WTC11 (cell line): ENCODE measurements at regions not wholly inside any gene's neighbourhood (a gene's known extent, or its start where the extent isn't known, plus 50 kb on each side); places are given as distances from the start of the nearest gene placed in this dataset.

ENCODE experiments used
- ATAC-seq: fragments of 200-7000 bp; cut with Tn5 transposase; 2 replicates; pipeline ENCODE4 v1.10.0; 2021; ENCODE audit warnings: mild to moderate bottlenecking, moderate library complexity
- CTCF ChIA-PET: fragments of 300-600 bp; sonication (Branson Sonifier 250); formaldehyde crosslinking; loops from one replicate; lab custom pipeline; 2021; ENCODE audit warnings: antibody characterized with exemption; lab: Charles Lee
- POLR2A ChIA-PET: fragments of 350-600 bp; sonication (Branson Sonifier 250); formaldehyde crosslinking; loops from one replicate; lab custom pipeline; 2021; ENCODE audit warnings: antibody characterized with exemption; lab: Charles Lee
- DNase-seq: peaks from one replicate; pipeline ENCODE4 v3.0.0; 2021; ENCODE audit warnings: low spot score
- H3K27ac Mint-ChIP-seq: 2 replicates; pipeline ENCODE4 v1.8.0; 2021; ENCODE audit warnings: mixed read lengths
- H3K27me3 Mint-ChIP-seq: 2 replicates; pipeline ENCODE4 v1.8.0; 2021; ENCODE audit warnings: low read depth, mild to moderate bottlenecking, moderate library complexity, mixed read lengths
- H3K36me3 Mint-ChIP-seq: 2 replicates; pipeline ENCODE4 v1.8.0; 2021; ENCODE audit warnings: mixed read lengths
- H3K4me1 Mint-ChIP-seq: 2 replicates; pipeline ENCODE4 v1.8.0; 2022; ENCODE audit warnings: mixed read lengths
- H3K4me3 Mint-ChIP-seq: 2 replicates; pipeline ENCODE4 v1.8.0; 2021; ENCODE audit warnings: mild to moderate bottlenecking, moderate library complexity, mixed read lengths
- H3K9me3 Mint-ChIP-seq: 2 replicates; pipeline ENCODE4 v1.8.0; 2021; ENCODE audit warnings: mixed read lengths
- CREB1 ChIP-seq: sonication (generic); formaldehyde crosslinking; IDR thresholded peaks from 2 replicates; pipeline ENCODE4 v1.8.0; 2023; ENCODE audit warnings: mild to moderate bottlenecking, missing genetic modification reagents
- CREM ChIP-seq: sonication (generic); formaldehyde crosslinking; IDR thresholded peaks from 2 replicates; pipeline ENCODE4 v1.8.1; 2022; ENCODE audit warnings: mild to moderate bottlenecking, missing genetic modification reagents, moderate library complexity
- FOXP1 ChIP-seq: sonication (generic); formaldehyde crosslinking; IDR thresholded peaks from 2 replicates; pipeline ENCODE4 v1.8.0; 2022; ENCODE audit warnings: missing genetic modification reagents, mild to moderate bottlenecking, moderate library complexity, borderline replicate concordance
- GRHL2 ChIP-seq: fragments of 250-450 bp; sonication (Bioruptor Pico); IDR thresholded peaks from 2 replicates; pipeline ENCODE4 v1.8.0; 2022; ENCODE audit warnings: mild to moderate bottlenecking, moderate library complexity; ENCODE audit not compliant: insufficient replicate concordance, severe bottlenecking
- SMAD3 ChIP-seq: sonication (generic); formaldehyde crosslinking; IDR thresholded peaks from 2 replicates; pipeline ENCODE4 v1.8.0; 2022; ENCODE audit warnings: missing genetic modification reagents, mild to moderate bottlenecking, borderline replicate concordance
- SP1 ChIP-seq: sonication (generic); formaldehyde crosslinking; conservative IDR thresholded peaks from 2 replicates; pipeline ENCODE4 v1.8.1; 2022; ENCODE audit warnings: missing genetic modification reagents
- TCF7 ChIP-seq: sonication (generic); formaldehyde crosslinking; IDR thresholded peaks from 2 replicates; pipeline ENCODE4 v1.8.0; 2022; ENCODE audit warnings: mild to moderate bottlenecking, low read depth, missing genetic modification reagents, moderate library complexity
- TEAD1 ChIP-seq: sonication (generic); formaldehyde crosslinking; IDR thresholded peaks from 2 replicates; pipeline ENCODE4 v1.8.0; 2022; ENCODE audit warnings: mild to moderate bottlenecking, missing genetic modification reagents
- ZBTB21 ChIP-seq: sonication (generic); formaldehyde crosslinking; IDR thresholded peaks from 2 replicates; pipeline ENCODE4 v1.8.1; 2023; ENCODE audit warnings: mild to moderate bottlenecking, missing genetic modification reagents, borderline replicate concordance
- ZNF219 ChIP-seq: sonication (generic); formaldehyde crosslinking; IDR thresholded peaks from 2 replicates; pipeline ENCODE4 v1.8.0; 2023; ENCODE audit warnings: missing genetic modification reagents, mild to moderate bottlenecking, borderline replicate concordance
- ZNF232 ChIP-seq: sonication (generic); formaldehyde crosslinking; IDR thresholded peaks from 2 replicates; pipeline ENCODE4 v1.8.0; 2022; ENCODE audit warnings: mild to moderate bottlenecking, missing genetic modification reagents
- ZNF416 ChIP-seq: fragments of 250-450 bp; sonication (Bioruptor Pico); IDR thresholded peaks from 2 replicates; pipeline ENCODE4 v1.9.0; 2021; ENCODE audit warnings: mild to moderate bottlenecking, inconsistent platforms
- ZNF671 ChIP-seq: fragments of 250-450 bp; sonication (Bioruptor Pico); IDR thresholded peaks from 2 replicates; pipeline ENCODE4 v1.8.0; 2021; ENCODE audit warnings: mild to moderate bottlenecking
- TF ChIP-seq, protein P1 (sequence below): fragments of 250-450 bp; sonication (Bioruptor Pico); IDR thresholded peaks from 2 replicates; pipeline ENCODE4 v2.1.2; 2022; ENCODE audit warnings: mild to moderate bottlenecking, moderate library complexity
- TF ChIP-seq, protein P2 (sequence below): sonication (generic); formaldehyde crosslinking; IDR thresholded peaks from 2 replicates; pipeline ENCODE4 v1.8.1; 2022; ENCODE audit warnings: mild to moderate bottlenecking, moderate library complexity, missing genetic modification reagents
- TF ChIP-seq, protein P3 (sequence below): sonication (generic); formaldehyde crosslinking; IDR thresholded peaks from 2 replicates; pipeline ENCODE4 v1.8.0; 2023; ENCODE audit warnings: missing genetic modification reagents
- TF ChIP-seq, protein P4 (sequence below): sonication (generic); formaldehyde crosslinking; IDR thresholded peaks from 2 replicates; pipeline ENCODE4 v1.8.1; 2022; ENCODE audit warnings: low read depth, missing genetic modification reagents, borderline replicate concordance
- TF ChIP-seq, protein P5 (sequence below): sonication (generic); formaldehyde crosslinking; IDR thresholded peaks from 2 replicates; pipeline ENCODE4 v1.8.1; 2022; ENCODE audit warnings: missing genetic modification reagents, borderline replicate concordance

DNA sequence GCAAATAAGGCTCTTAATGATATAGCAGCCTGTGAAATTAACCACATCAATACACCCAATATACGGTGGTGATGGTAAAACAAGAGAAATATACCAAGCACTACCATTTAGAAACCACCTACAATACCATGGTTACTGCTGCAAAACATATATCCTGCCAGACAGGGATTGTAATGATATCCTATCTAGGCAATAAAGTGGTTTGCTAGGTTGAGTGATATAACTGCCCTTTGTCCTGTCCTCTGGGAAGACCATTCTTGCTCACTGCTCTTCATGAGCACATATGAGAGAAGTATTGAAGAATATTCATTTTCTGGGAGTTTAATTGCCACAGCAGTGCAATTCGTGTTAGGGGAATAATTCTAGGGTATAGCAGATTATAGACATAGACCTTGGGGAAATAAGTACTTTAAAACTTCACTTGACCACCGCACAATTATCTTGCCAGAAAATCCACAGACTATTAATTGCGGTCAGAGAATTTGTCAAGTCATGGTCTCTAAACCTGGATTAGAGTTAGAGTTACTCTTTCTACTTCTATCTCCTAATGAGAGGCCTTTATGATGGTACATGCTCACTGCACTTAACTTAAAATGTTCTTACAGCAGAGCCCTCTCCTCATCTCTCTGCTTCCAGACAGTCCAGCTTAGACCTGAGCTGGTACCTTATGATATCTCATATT lies 413.0 kb downstream of the ZNF608 start:
- H3K4me1 Mint-ChIP-seq = no peaks in the 10 kb centered on the region
- ATAC-seq = no peak
- ChIA-PET POLR2A (no interaction called here), CTCF (no interaction called here)
- H3K27ac Mint-ChIP-seq = no peak overlapping the region
- H3K4me3 Mint-ChIP-seq = no peak overlapping the region
- H3K27me3 Mint-ChIP-seq = peaks cover 7% of the 10 kb centered on the region
- no peak for DNase-seq
- TF ChIP-seq TCF7 (no peak), ZNF671 (CRISPR knock-in tag) (no peak), ZNF416 (CRISPR knock-in tag) (no peak), SP1 (no peak), SMAD3 (no peak), FOXP1 (CRISPR knock-in tag) (no peak), ZBTB21 (CRISPR knock-in tag) (no peak)
- TF ChIP-seq, protein P1, sequence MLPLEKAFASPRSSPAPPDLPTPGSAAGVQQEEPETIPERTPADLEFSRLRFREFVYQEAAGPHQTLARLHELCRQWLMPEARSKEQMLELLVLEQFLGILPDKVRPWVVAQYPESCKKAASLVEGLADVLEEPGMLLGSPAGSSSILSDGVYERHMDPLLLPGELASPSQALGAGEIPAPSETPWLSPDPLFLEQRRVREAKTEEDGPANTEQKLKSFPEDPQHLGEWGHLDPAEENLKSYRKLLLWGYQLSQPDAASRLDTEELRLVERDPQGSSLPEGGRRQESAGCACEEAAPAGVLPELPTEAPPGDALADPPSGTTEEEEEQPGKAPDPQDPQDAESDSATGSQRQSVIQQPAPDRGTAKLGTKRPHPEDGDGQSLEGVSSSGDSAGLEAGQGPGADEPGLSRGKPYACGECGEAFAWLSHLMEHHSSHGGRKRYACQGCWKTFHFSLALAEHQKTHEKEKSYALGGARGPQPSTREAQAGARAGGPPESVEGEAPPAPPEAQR (CRISPR knock-in tag) = no peak
- TF ChIP-seq, protein P2, sequence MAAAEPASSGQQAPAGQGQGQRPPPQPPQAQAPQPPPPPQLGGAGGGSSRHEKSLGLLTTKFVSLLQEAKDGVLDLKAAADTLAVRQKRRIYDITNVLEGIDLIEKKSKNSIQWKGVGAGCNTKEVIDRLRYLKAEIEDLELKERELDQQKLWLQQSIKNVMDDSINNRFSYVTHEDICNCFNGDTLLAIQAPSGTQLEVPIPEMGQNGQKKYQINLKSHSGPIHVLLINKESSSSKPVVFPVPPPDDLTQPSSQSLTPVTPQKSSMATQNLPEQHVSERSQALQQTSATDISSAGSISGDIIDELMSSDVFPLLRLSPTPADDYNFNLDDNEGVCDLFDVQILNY = no peak
- TF ChIP-seq, protein P3, sequence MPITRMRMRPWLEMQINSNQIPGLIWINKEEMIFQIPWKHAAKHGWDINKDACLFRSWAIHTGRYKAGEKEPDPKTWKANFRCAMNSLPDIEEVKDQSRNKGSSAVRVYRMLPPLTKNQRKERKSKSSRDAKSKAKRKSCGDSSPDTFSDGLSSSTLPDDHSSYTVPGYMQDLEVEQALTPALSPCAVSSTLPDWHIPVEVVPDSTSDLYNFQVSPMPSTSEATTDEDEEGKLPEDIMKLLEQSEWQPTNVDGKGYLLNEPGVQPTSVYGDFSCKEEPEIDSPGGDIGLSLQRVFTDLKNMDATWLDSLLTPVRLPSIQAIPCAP = no peak
- TF ChIP-seq, all 79 proteins: peak for 0
- H3K36me3 Mint-ChIP-seq = peaks cover 28% of the 10 kb centered on the region
- H3K9me3 Mint-ChIP-seq = peaks cover 41% of the 10 kb centered on the region

DNA sequence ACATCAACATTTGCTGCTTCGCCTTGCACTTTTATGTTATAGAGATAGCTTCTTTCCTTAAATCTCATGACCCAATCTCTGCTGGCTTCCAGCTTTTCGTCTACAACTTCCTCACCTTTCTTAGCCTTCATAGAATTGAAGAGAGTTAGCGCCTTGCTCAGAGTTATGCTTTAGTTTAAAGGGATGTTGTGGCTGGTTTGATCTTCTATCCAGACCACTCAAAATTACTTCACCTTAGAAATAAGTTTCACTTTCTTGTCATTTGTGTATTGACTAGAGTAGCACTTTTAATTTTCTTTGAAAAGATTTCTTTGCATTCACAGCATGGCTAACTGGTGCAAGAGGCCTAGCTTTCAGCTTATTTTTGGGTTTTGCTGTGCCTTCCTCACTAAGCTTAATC lies 414.2 kb downstream of the ZNF608 start:
- Mint-ChIP-seq H3K27ac (no peak overlapping the region), H3K4me1 (no peaks in the 10 kb centered on the region), H3K36me3 (peaks cover 21% of the 10 kb centered on the region), H3K4me3 (no peak overlapping the region), H3K27me3 (peaks cover 7% of the 10 kb centered on the region), H3K9me3 (peaks cover 30% of the 10 kb centered on the region)
- ATAC-seq (no peak), DNase-seq (no peak)
- ChIA-PET CTCF (no interaction called here), POLR2A (no interaction called here)
- TF ChIP-seq ZNF219 (CRISPR knock-in tag) (no peak), CREB1 (no peak), GRHL2 (CRISPR knock-in tag) (no peak), TEAD1 (CRISPR knock-in tag) (no peak), CREM (CRISPR knock-in tag) (no peak), TCF7 (no peak), ZNF232 (CRISPR knock-in tag) (no peak)
- TF ChIP-seq, protein P4, sequence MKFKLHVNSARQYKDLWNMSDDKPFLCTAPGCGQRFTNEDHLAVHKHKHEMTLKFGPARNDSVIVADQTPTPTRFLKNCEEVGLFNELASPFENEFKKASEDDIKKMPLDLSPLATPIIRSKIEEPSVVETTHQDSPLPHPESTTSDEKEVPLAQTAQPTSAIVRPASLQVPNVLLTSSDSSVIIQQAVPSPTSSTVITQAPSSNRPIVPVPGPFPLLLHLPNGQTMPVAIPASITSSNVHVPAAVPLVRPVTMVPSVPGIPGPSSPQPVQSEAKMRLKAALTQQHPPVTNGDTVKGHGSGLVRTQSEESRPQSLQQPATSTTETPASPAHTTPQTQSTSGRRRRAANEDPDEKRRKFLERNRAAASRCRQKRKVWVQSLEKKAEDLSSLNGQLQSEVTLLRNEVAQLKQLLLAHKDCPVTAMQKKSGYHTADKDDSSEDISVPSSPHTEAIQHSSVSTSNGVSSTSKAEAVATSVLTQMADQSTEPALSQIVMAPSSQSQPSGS (CRISPR knock-in tag) = no peak
- TF ChIP-seq, protein P5, sequence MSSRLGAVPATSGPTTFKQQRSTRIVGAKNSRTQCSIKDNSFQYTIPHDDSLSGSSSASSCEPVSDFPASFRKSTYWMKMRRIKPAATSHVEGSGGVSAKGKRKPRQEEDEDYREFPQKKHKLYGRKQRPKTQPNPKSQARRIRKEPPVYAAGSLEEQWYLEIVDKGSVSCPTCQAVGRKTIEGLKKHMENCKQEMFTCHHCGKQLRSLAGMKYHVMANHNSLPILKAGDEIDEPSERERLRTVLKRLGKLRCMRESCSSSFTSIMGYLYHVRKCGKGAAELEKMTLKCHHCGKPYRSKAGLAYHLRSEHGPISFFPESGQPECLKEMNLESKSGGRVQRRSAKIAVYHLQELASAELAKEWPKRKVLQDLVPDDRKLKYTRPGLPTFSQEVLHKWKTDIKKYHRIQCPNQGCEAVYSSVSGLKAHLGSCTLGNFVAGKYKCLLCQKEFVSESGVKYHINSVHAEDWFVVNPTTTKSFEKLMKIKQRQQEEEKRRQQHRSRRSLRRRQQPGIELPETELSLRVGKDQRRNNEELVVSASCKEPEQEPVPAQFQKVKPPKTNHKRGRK (CRISPR knock-in tag) = no peak
